Vagina (tissue), 2 donors: ENCODE measurements at regions not wholly inside any gene's neighbourhood (a gene's known extent, or its start where the extent isn't known, plus 50 kb on each side); places are given as distances from the start of the nearest gene placed in this dataset.

Experiments
- POLR2AphosphoS5 ChIP-seq, 2 donors: sonication (generic); formaldehyde crosslinking; IDR thresholded peaks; one replicate each; pipeline ENCODE4 v1.9.0; 2017; ENCODE audit warnings: antibody characterized with exemption in 2 of 2, mild to moderate bottlenecking in 2 of 2, low read depth in 1 of 2; ENCODE audit not compliant: insufficient read depth in 1 of 2
- TF ChIP-seq, protein P1 (sequence below), 3 experiments: fragments of 450-650 bp in 2 of 3; fragments of 200-600 bp in 1 of 3; sonication (generic) in 1 of 3; IDR thresholded peaks; one replicate each; pipeline ENCODE4 v1.5.1; 2017 to 2019; ENCODE audit warnings: antibody characterized with exemption in 3 of 3, mild to moderate bottlenecking in 2 of 3, moderate library complexity in 2 of 3

DNA sequence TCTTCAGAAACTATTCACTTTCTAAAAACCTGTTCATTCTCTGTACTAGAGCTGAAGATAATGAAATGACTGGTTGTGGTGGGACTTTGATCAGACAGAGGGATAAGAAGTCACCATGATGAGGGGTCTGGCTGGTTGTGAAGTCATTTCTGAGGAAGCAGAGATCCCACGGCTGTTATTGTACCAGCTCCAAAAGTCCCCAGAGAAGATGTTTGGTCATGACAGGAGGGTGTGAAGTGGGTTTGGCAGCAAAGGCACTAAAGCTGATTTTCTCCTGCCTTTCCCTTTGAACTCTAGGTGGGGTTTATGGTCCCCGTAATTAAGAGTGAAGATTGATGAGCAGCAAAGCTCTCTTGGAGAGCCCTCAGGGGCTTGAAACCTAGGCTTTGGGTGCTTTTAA, 103.1 kb upstream of the CACHD1 start:
- no peak for TF ChIP-seq POLR2AphosphoS5 (IDR thresholded peaks at IDR 0.05; ENCODE audit: insufficient read depth in 1 of 2, low read depth in 1 of 2)
- TF ChIP-seq, protein P1, sequence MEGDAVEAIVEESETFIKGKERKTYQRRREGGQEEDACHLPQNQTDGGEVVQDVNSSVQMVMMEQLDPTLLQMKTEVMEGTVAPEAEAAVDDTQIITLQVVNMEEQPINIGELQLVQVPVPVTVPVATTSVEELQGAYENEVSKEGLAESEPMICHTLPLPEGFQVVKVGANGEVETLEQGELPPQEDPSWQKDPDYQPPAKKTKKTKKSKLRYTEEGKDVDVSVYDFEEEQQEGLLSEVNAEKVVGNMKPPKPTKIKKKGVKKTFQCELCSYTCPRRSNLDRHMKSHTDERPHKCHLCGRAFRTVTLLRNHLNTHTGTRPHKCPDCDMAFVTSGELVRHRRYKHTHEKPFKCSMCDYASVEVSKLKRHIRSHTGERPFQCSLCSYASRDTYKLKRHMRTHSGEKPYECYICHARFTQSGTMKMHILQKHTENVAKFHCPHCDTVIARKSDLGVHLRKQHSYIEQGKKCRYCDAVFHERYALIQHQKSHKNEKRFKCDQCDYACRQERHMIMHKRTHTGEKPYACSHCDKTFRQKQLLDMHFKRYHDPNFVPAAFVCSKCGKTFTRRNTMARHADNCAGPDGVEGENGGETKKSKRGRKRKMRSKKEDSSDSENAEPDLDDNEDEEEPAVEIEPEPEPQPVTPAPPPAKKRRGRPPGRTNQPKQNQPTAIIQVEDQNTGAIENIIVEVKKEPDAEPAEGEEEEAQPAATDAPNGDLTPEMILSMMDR (IDR thresholded peaks at IDR 0.05): no peak
